Pancreas (tissue), 10 donors: ENCODE measurements at regions not wholly inside any gene's neighbourhood (a gene's known extent, or its start where the extent isn't known, plus 50 kb on each side); places are given as distances from the start of the nearest gene placed in this dataset.

Experiments
- ATAC-seq, 4 donors: fragments of 200-7000 bp; cut with Tn5 transposase; one replicate each; pipeline versions ENCODE4 v1.8.0 to v1.9.1; 2020; ENCODE audit warnings: mild to moderate bottlenecking in 4 of 4, moderate library complexity in 4 of 4
- DNase-seq, 6 donors: peaks; one replicate each; pipeline ENCODE4 v3.0.0-alpha.2; 2020
- FAIRE-seq: peaks from 2 replicates; lab custom pipeline; 2012; peaks lifted over from hg19 to GRCh38; lab: Jason Lieb, UNC
- H3K27ac ChIP-seq, 4 donors: fragments of 200-600 bp; sonication (generic); 1 replicate in 3 of 4; 2 replicates in 1 of 4; pipeline versions ENCODE4 v1.5.0 to v1.8.0; 2020
- H3K27me3 ChIP-seq, 4 donors: fragments of 200-600 bp; one replicate each; pipeline ENCODE4 v1.8.0; 2021
- H3K36me3 ChIP-seq, 3 donors: fragments of 200-600 bp; sonication (generic) in 1 of 3; one replicate each; pipeline versions ENCODE4 v1.5.0 to v1.8.0; 2020 to 2021
- H3K4me1 ChIP-seq, 3 donors: fragments of 200-600 bp; one replicate each; pipeline ENCODE4 v1.8.0; 2021
- H3K4me3 ChIP-seq, 4 donors: fragments of 200-600 bp; sonication (generic) in 2 of 4; one replicate each; pipeline versions ENCODE4 v1.5.0 to v1.8.0; 2020 to 2021
- H3K9me3 ChIP-seq, 4 donors: fragments of 200-600 bp; one replicate each; pipeline ENCODE4 v1.8.0; 2021
- WGBS, 2 donors: extraction: QIAGEN DNeasy Blood & Tissue Kit; methylation state at CpG; one replicate each; pipeline ENCODE4 v1.1.7; 2013; 5-methylcytosine and 5-hydroxymethylcytosine counted together
- intact Hi-C, 3 donors: fragments of 100-400 bp; cut with DNase I; formaldehyde crosslinking; loops; one replicate each; pipeline versions ENCODE4 v1.11.1 to v1.14.2; 2022
- TF ChIP-seq, protein P1 (sequence below), 4 donors: fragments of 200-600 bp; sonication (generic) in 3 of 4; IDR thresholded peaks; one replicate each; pipeline versions ENCODE4 v1.5.0 to v1.8.0; 2021; ENCODE audit warnings: antibody characterized with exemption in 4 of 4
- donor health status: healthy with polysubstance abuse.
- donor health status: DM: no; HTN: no; CAD: no; lungs with moderate emphysema.
- donor health status: DM: no; HTN: no; CAD: no.
- donor health status: control.
- donor health status: control.
- donor health status: Bipolar disorder and iron deficiency.
- donor health status: DM: yes; HTN: yes; CAD: no.
- donor health status: DM: no; HTN: no; CAD: no.
- donor health status: DM: no; HTN: no; CAD: no.
- donor health status: DM: yes; HTN: yes; CAD: no.

- intact Hi-C loops, result no loop called here
- Histone ChIP-seq H3K4me1 (no peaks in the 10 kb centered on the region), H3K4me3 (no peak overlapping the region), H3K36me3 (no peaks in the 10 kb centered on the region), H3K9me3 (no peaks in the 10 kb centered on the region), H3K27me3 (no peaks in the 10 kb centered on the region), H3K27ac (no peak overlapping the region)
- 42 to 43% methylated on average over 17 of the region's 17 CpGs for WGBS, 2 donors
- TF ChIP-seq, protein P1, sequence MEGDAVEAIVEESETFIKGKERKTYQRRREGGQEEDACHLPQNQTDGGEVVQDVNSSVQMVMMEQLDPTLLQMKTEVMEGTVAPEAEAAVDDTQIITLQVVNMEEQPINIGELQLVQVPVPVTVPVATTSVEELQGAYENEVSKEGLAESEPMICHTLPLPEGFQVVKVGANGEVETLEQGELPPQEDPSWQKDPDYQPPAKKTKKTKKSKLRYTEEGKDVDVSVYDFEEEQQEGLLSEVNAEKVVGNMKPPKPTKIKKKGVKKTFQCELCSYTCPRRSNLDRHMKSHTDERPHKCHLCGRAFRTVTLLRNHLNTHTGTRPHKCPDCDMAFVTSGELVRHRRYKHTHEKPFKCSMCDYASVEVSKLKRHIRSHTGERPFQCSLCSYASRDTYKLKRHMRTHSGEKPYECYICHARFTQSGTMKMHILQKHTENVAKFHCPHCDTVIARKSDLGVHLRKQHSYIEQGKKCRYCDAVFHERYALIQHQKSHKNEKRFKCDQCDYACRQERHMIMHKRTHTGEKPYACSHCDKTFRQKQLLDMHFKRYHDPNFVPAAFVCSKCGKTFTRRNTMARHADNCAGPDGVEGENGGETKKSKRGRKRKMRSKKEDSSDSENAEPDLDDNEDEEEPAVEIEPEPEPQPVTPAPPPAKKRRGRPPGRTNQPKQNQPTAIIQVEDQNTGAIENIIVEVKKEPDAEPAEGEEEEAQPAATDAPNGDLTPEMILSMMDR (IDR thresholded peaks at IDR 0.05), result no peak
- no peak for DNase-seq
- no peak for FAIRE-seq
- no peak for ATAC-seq
Measured at GRCh38 chr17:34776456-34777443, 184.5 kb downstream of the CCT6B start.

GRCh38 chr17:34773036-34773435 is 188.2 kb downstream of the CCT6B start:
- Histone ChIP-seq H3K9me3 (no peaks in the 10 kb centered on the region), H3K4me1 (no peaks in the 10 kb centered on the region), H3K27me3 (no peaks in the 10 kb centered on the region), H3K4me3 (no peak overlapping the region), H3K27ac (no peak overlapping the region), H3K36me3 (no peaks in the 10 kb centered on the region)
- WGBS, 2 donors, result 54 to 64% methylated on average over 4 of the region's 4 CpGs
- intact Hi-C loops, result no loop called here
- TF ChIP-seq, protein P1 (IDR thresholded peaks at IDR 0.05), result no peak
- no peak for DNase-seq
- ATAC-seq, result no peak
- no peak for FAIRE-seq

- no peaks in the 10 kb centered on the region for H3K27me3 ChIP-seq
- no peaks in the 10 kb centered on the region for H3K4me1 ChIP-seq
- no peak for DNase-seq
- H3K4me3 ChIP-seq, result no peak overlapping the region
- ATAC-seq, result no peak
- H3K27ac ChIP-seq, result no peak overlapping the region
- no peaks in the 10 kb centered on the region for H3K36me3 ChIP-seq
- TF ChIP-seq, protein P1 (IDR thresholded peaks at IDR 0.05), result no peak
- no peaks in the 10 kb centered on the region for H3K9me3 ChIP-seq
- 39 to 63% methylated on average over 5 of the region's 5 CpGs for WGBS, 2 donors
- intact Hi-C loops, result no loop called here
- no peak for FAIRE-seq
Measured at GRCh38 chr17:34771891-34772290, 189.4 kb downstream of the CCT6B start.

GRCh38 chr17:34770586-34770985 is 190.7 kb downstream of the CCT6B start:
- FAIRE-seq (no peak), DNase-seq (no peak), ATAC-seq (no peak)
- intact Hi-C loops, result no loop called here
- no peaks in the 10 kb centered on the region for H3K9me3 ChIP-seq
- WGBS, 2 donors, result 39 to 51% methylated on average over 3 of the region's 3 CpGs
- H3K27ac ChIP-seq, result no peak overlapping the region
- no peaks in the 10 kb centered on the region for H3K27me3 ChIP-seq
- no peaks in the 10 kb centered on the region for H3K4me1 ChIP-seq
- H3K36me3 ChIP-seq, result no peaks in the 10 kb centered on the region
- TF ChIP-seq, protein P1 (IDR thresholded peaks at IDR 0.05), result no peak
- H3K4me3 ChIP-seq, result no peak overlapping the region

- Histone ChIP-seq H3K27me3 (no peaks in the 10 kb centered on the region), H3K36me3 (no peaks in the 10 kb centered on the region), H3K4me3 (no peak overlapping the region), H3K27ac (no peak overlapping the region), H3K4me1 (no peaks in the 10 kb centered on the region), H3K9me3 (no peaks in the 10 kb centered on the region)
- TF ChIP-seq, protein P1 (IDR thresholded peaks at IDR 0.05), result no peak
- ATAC-seq (no peak), FAIRE-seq (no peak), DNase-seq (no peak)
- intact Hi-C loops, result loop anchor here in 1 of 3 donors (10.0 kb wide), 1 partner anchor 55 kb away; no protein-coding TSS in a partner anchor
- 83 to 86% methylated on average over 2 of the region's 2 CpGs for WGBS, 2 donors
Measured at GRCh38 chr17:34769899-34770298, 190.5 kb downstream of the TMEM132E start.
